Right kidney (tissue), 1 donor: ENCODE measurements at regions not wholly inside any gene's neighbourhood (a gene's known extent, or its start where the extent isn't known, plus 50 kb on each side); places are given as distances from the start of the nearest gene placed in this dataset.
"Not testable (repeated sequence)": the region's sequence is repeated elsewhere in the genome, so short reads cannot be mapped to it uniquely, and the experiment has no call there.

ENCODE experiments used
- DNase-seq: peaks from one replicate; pipeline ENCODE4 v3.0.0-alpha.2; 2016

GRCh38 chr2:240379089-240379636 is 56.3 kb upstream of the GPC1 start:
- DNase-seq = no peak

- DNase-seq = no peak
These were observed 52.2 kb upstream of the GPC1 start for GRCh38 chr2:240383099-240383758.

- DNase-seq = no peak
These were observed 51.4 kb upstream of the GPC1 start for GRCh38 chr2:240383871-240384700.

- DNase-seq = no peak
These were observed 50.6 kb upstream of the GPC1 start for GRCh38 chr2:240384711-240385450.

GRCh38 chr2:240385451-240386161 is 49.9 kb upstream of the GPC1 start:
- not testable (repeated sequence) for DNase-seq
